Heart right ventricle (tissue), 16 donors: ENCODE measurements at regions not wholly inside any gene's neighbourhood (a gene's known extent, or its start where the extent isn't known, plus 50 kb on each side); places are given as distances from the start of the nearest gene placed in this dataset.

Experiments
- ATAC-seq, 8 donors: fragments of 200-7000 bp; cut with Tn5 transposase; one replicate each; pipeline ENCODE4 v1.9.1; 2020; ENCODE audit warnings: mild to moderate bottlenecking in 8 of 8, moderate library complexity in 8 of 8, moderate number of reproducible peaks in 1 of 8
- DNase-seq, 2 donors: peaks; one replicate each; pipeline ENCODE4 v3.0.0-alpha.2; 2020
- H3K27ac ChIP-seq, 10 donors: fragments of 200-600 bp; sonication (generic) in 2 of 10; one replicate each; pipeline versions ENCODE4 v1.5.0 to v1.8.0; 2020 to 2022; ENCODE audit warnings: mild to moderate bottlenecking in 3 of 10
- H3K27me3 ChIP-seq, 7 donors: fragments of 200-600 bp; one replicate each; pipeline ENCODE4 v1.8.0; 2021 to 2022; ENCODE audit warnings: mild to moderate bottlenecking in 2 of 7
- H3K36me3 ChIP-seq, 9 donors: fragments of 200-600 bp; sonication (generic) in 1 of 9; one replicate each; pipeline versions ENCODE4 v1.5.0 to v1.8.0; 2020 to 2022; ENCODE audit warnings: mild to moderate bottlenecking in 2 of 9
- H3K4me1 ChIP-seq, 9 donors: fragments of 200-600 bp; sonication (generic) in 1 of 9; one replicate each; pipeline versions ENCODE4 v1.5.0 to v1.8.0; 2020 to 2022; ENCODE audit warnings: mild to moderate bottlenecking in 4 of 9
- H3K4me3 ChIP-seq, 10 donors: fragments of 200-600 bp; sonication (generic) in 2 of 10; one replicate each; pipeline versions ENCODE4 v1.5.0 to v1.8.0; 2020 to 2022; ENCODE audit warnings: mild to moderate bottlenecking in 7 of 10, moderate library complexity in 2 of 10
- H3K9me3 ChIP-seq, 11 donors: fragments of 200-600 bp in 10 of 11; sonication (generic) in 2 of 11; one replicate each; pipeline versions ENCODE4 v1.5.0 to v1.8.0; 2013 to 2022; ENCODE audit warnings: mild to moderate bottlenecking in 2 of 11, control low read depth in 1 of 11, moderate library complexity in 1 of 11
- WGBS, 2 donors: extraction: QIAGEN DNeasy Blood & Tissue Kit; methylation state at CpG; one replicate each; pipeline ENCODE4 v1.1.7; 2013; ENCODE audit warnings: inconsistent platforms in 1 of 2; 5-methylcytosine and 5-hydroxymethylcytosine counted together
- intact Hi-C, 10 donors: fragments of 100-400 bp; cut with DNase I; formaldehyde crosslinking; loops; one replicate each; pipeline versions ENCODE4 v1.11.1 to v1.14.2; 2022
- TF ChIP-seq, protein P1 (sequence below), 9 donors: fragments of 200-600 bp; sonication (generic) in 2 of 9; IDR thresholded peaks; one replicate each; pipeline versions ENCODE4 v1.5.0 to v1.8.0; 2021 to 2022; ENCODE audit warnings: antibody characterized with exemption in 9 of 9, mild to moderate bottlenecking in 5 of 9, moderate library complexity in 1 of 9
- donor health status: Arrhythmogenic right ventricular cardiomyopathy.
- donor health status: ischemic (EF 13 %, LVEDD 7.1; RV severe dilation, severe dysfunction).
- donor health status: healthy with polysubstance abuse.
- donor health status: DM: no; HTN: yes; CAD: no.
- donor health status: DM: no; HTN: no; CAD: no.
- donor health status: ischemic (EF 25% LVEDD 6.9; RV normal size, moderate dysfunction).
- donor health status: ischemic (EF 25% LVEDD 5.7; RV mildly dilated, moderate dysfunction).
- donor health status: healthy.
- donor health status: DM: yes; HTN: yes; CAD: no.
- donor health status: Ischemic cardiomyopathy.
- donor health status: ischemic (EF 35%, LVEDD 5.7; RV mildly dilated, moderate dysfunction).
- donor health status: nonischemic (EF 11% LVEDD 7.7; RV severe dilation, severe dysfunction).
- donor health status: DM: yes; HTN: yes; CAD: no.
- donor health status: PGD.
- donor health status: ischemic (EF 29% LVEDD 5.4; RV normal size, mild dysfunction).
- donor health status: nonischemic (EF 23%, LVEDD 6.1; RV moderate dilation, normal function).

GRCh38 chr14:95458906-95459305 lies 57.5 kb downstream of the SYNE3 start:
- intact Hi-C loops, result no loop called here
- H3K9me3 ChIP-seq, result no peaks in the 10 kb centered on the region
- DNase-seq (no peak), ATAC-seq (no peak)
- H3K36me3 ChIP-seq, result peaks cover 0 to 69% (median 6%) of the 10 kb centered on the region in 9 donors
- H3K27me3 ChIP-seq, result no peaks in the 10 kb centered on the region
- no peak overlapping the region for H3K27ac ChIP-seq
- 84 to 88% methylated on average over 3 of the region's 3 CpGs for WGBS, 2 donors
- H3K4me1 ChIP-seq, result peaks cover 5 to 46% (median 19%) of the 10 kb centered on the region in 9 donors
- H3K4me3 ChIP-seq, result no peak overlapping the region
- TF ChIP-seq, protein P1, sequence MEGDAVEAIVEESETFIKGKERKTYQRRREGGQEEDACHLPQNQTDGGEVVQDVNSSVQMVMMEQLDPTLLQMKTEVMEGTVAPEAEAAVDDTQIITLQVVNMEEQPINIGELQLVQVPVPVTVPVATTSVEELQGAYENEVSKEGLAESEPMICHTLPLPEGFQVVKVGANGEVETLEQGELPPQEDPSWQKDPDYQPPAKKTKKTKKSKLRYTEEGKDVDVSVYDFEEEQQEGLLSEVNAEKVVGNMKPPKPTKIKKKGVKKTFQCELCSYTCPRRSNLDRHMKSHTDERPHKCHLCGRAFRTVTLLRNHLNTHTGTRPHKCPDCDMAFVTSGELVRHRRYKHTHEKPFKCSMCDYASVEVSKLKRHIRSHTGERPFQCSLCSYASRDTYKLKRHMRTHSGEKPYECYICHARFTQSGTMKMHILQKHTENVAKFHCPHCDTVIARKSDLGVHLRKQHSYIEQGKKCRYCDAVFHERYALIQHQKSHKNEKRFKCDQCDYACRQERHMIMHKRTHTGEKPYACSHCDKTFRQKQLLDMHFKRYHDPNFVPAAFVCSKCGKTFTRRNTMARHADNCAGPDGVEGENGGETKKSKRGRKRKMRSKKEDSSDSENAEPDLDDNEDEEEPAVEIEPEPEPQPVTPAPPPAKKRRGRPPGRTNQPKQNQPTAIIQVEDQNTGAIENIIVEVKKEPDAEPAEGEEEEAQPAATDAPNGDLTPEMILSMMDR (IDR thresholded peaks at IDR 0.05), result no peak

GRCh38 chr14:95458459-95458858 lies 58.0 kb downstream of the SYNE3 start:
- Histone ChIP-seq H3K27ac (no peak overlapping the region), H3K4me1 (peaks cover 2 to 42% (median 15%) of the 10 kb centered on the region in 9 donors), H3K27me3 (no peaks in the 10 kb centered on the region), H3K9me3 (no peaks in the 10 kb centered on the region), H3K36me3 (peaks cover 0 to 69% (median 6%) of the 10 kb centered on the region in 9 donors), H3K4me3 (no peak overlapping the region)
- no peak for DNase-seq
- no peak for ATAC-seq
- 65 to 76% methylated on average over 4 of the region's 4 CpGs for WGBS, 2 donors
- TF ChIP-seq, protein P1 (IDR thresholded peaks at IDR 0.05), result no peak
- intact Hi-C loops, result no loop called here

- no peak for ATAC-seq
- no peak overlapping the region for H3K27ac ChIP-seq
- peaks cover 0 to 70% (median 8%) of the 10 kb centered on the region in 9 donors for H3K36me3 ChIP-seq
- intact Hi-C loops, result no loop called here
- no peak overlapping the region for H3K4me3 ChIP-seq
- peaks cover 0 to 32% (median 10%) of the 10 kb centered on the region in 9 donors for H3K4me1 ChIP-seq
- H3K27me3 ChIP-seq, result no peaks in the 10 kb centered on the region
- DNase-seq, result no peak
- TF ChIP-seq, protein P1 (IDR thresholded peaks at IDR 0.05), result no peak
- WGBS, 2 donors, result 92 to 96% methylated on average over 8 of the region's 8 CpGs
- H3K9me3 ChIP-seq, result no peaks in the 10 kb centered on the region
Observed at GRCh38 chr14:95456281-95456680, 60.2 kb downstream of the SYNE3 start.

- no peak overlapping the region for H3K4me3 ChIP-seq
- H3K27me3 ChIP-seq, result no peaks in the 10 kb centered on the region
- TF ChIP-seq, protein P1 (IDR thresholded peaks at IDR 0.05), result no peak
- peaks cover 0 to 22% (median under 1%) of the 10 kb centered on the region in 9 donors for H3K4me1 ChIP-seq
- 95% methylated on average over 17 of the region's 17 CpGs for WGBS, 2 donors
- no peak overlapping the region for H3K27ac ChIP-seq
- H3K9me3 ChIP-seq, result no peaks in the 10 kb centered on the region
- intact Hi-C loops, result no loop called here
- peaks cover 0 to 71% (median 8%) of the 10 kb centered on the region in 9 donors for H3K36me3 ChIP-seq
- no peak for DNase-seq
- no peak for ATAC-seq
Observed at GRCh38 chr14:95455246-95455645, 61.2 kb downstream of the SYNE3 start.
